Stimulated activated memory B cell treated with anti-CD40 and anti-IgM and Interleukin-4, amounts not matched to agents 10 μg/mL and 1 μg/mL and 100 μg/mL, for 72 hours (primary cell): ENCODE measurements at regions not wholly inside any gene's neighbourhood (a gene's known extent, or its start where the extent isn't known, plus 50 kb on each side); places are given as distances from the start of the nearest gene placed in this dataset.

Source experiments
- ATAC-seq: fragments of 150-1000 bp; cut with Tn5 transposase; 2 replicates; pipeline ENCODE4 v1.10.0; 2021
- H3K27ac Mint-ChIP-seq: one replicate; pipeline ENCODE4 v1.8.0; 2022; ENCODE audit warnings: mild to moderate bottlenecking, mixed read lengths
- H3K27me3 Mint-ChIP-seq: one replicate; pipeline ENCODE4 v1.8.0; 2022; ENCODE audit warnings: mixed read lengths
- H3K36me3 Mint-ChIP-seq: one replicate; pipeline ENCODE4 v1.8.0; 2022; ENCODE audit warnings: mixed read lengths
- H3K4me1 Mint-ChIP-seq: one replicate; pipeline ENCODE4 v1.8.0; 2022; ENCODE audit warnings: mixed read lengths
- H3K4me3 Mint-ChIP-seq: one replicate; pipeline ENCODE4 v1.8.0; 2022; ENCODE audit warnings: mild to moderate bottlenecking, moderate library complexity, mixed read lengths
- H3K9me3 Mint-ChIP-seq: one replicate; pipeline ENCODE4 v1.8.0; 2022; ENCODE audit warnings: mixed read lengths

DNA sequence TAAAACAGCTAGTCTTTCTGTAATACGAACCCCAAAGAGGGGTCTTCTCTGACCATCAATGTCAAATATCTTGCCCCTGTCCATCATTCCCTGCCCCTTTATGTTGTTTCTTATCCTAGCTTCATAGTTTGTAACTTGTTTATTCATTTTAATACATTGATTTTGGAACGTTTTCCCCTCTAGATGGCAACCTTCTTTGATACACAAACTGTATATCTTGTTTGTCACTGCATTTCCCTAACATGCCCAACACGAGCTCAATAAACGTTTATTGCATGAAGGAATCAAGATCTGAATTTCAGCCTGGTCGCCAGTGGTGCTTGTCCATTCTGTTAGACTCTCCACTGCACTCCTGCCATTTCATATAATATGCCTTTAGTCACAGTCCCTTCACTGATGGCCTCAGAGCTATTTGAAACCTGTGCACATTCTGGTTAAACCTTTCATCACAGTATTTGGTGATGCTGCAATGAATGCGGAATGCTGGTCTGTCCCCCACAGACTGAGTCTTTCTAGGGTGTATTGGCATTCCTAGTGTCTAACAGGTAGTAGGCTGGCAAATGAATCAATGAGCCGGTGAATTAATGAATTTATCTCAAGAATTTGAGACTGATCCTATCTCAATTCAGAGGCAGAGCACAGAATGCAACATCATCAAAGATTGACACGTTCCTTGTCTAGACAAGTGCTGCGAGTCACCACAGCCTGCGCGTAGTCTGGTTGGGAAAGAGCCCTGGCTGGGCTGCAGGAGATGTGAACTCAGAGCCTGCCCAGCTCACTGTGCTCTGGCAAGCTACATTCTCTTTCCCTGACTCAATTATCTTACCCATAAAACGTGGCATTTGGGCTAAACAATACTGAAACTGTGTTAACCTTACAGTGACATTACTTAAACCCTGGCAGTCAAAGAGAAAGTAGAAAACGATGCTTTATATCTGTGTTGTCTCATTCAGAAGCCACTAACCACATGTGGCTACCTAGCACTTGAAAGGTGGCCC is 55.2 kb upstream of the FRMD4A start:
- no peaks in the 10 kb centered on the region for H3K36me3 Mint-ChIP-seq
- peaks cover 29% of the 10 kb centered on the region for H3K4me1 Mint-ChIP-seq
- peaks cover 24% of the 10 kb centered on the region for H3K27me3 Mint-ChIP-seq
- H3K27ac Mint-ChIP-seq: no peak overlapping the region
- H3K4me3 Mint-ChIP-seq: no peak overlapping the region
- peak; percentile 24 for ATAC-seq
- peaks cover 3% of the 10 kb centered on the region for H3K9me3 Mint-ChIP-seq

DNA sequence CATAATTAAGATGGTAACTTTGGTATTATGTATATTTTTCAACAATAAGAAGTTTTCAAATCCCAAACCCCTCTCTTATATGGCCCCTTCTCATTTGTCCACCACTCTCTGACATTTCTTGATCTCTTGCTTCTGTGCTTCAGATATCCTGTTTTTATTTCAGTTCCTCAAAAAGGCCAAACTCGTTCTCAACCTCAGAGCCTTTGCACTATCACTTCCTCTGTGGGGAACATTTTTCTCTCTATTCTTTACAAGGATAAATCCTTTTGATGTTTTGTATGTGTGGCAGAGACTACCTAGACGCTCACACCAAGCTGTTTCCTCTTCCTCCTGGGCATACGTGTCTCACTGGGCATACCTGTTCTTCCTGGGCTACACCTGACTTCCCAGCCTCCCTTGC is 54.2 kb upstream of the FRMD4A start:
- peaks cover 3% of the 10 kb centered on the region for H3K9me3 Mint-ChIP-seq
- H3K4me1 Mint-ChIP-seq: peaks cover 24% of the 10 kb centered on the region
- H3K27ac Mint-ChIP-seq: no peak overlapping the region
- H3K4me3 Mint-ChIP-seq: no peak overlapping the region
- H3K36me3 Mint-ChIP-seq: no peaks in the 10 kb centered on the region
- peak; percentile 63 for ATAC-seq
- H3K27me3 Mint-ChIP-seq: peaks cover 25% of the 10 kb centered on the region

DNA sequence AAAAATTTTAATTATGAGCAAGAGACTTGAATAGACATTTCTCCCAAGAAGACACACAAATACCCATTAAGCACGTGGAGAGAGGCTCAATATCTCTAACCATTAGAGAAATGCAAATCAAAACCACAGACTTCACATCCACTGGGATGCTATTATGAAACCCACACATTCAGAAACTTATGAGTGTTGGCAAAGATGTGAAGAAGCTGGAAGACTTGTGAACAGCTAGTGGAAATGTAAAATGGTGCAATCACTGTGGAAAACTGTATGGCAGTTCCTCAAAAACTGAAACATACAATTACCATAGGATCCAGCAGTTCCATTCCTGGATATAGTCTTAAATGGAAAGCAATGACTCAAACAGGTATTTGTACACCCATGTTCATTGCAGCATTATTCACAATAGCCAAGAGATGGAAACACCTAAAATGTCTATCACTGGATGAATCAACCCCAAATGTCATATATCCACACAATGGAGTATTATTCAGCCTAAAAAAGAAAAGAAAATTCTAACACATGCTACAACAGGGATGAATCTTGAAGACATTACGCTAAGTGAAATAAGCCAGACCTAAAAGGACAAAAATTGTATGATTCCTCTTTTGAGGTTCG is 53.5 kb upstream of the FRMD4A start:
- Mint-ChIP-seq H3K4me1 (peaks cover 23% of the 10 kb centered on the region), H3K4me3 (no peak overlapping the region), H3K27me3 (peaks cover 31% of the 10 kb centered on the region), H3K36me3 (no peaks in the 10 kb centered on the region), H3K27ac (no peak overlapping the region), H3K9me3 (peaks cover 3% of the 10 kb centered on the region)
- no peak for ATAC-seq

DNA sequence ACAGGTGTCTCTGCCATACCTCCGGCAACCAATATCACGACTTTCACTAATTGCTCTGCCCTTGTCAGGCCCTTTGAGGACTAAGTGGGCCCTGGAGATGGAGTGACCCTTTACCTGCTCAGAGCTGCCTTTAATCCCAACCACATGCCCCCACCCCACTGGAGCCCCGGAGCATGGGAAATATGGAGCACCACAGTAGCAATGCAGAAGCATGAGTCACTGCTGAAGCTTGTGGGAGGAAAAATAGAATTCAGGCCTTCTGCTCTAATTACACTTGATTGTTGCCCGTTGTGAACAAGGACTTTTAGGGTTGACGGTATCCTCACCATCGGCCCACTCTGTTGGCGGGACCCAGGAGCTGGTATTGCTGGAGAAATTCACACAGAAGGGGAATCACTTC is 52.5 kb upstream of the FRMD4A start:
- peaks cover under 1% of the 10 kb centered on the region for H3K9me3 Mint-ChIP-seq
- no peak for ATAC-seq
- no peak overlapping the region for H3K27ac Mint-ChIP-seq
- H3K27me3 Mint-ChIP-seq: peaks cover 30% of the 10 kb centered on the region
- H3K36me3 Mint-ChIP-seq: no peaks in the 10 kb centered on the region
- H3K4me1 Mint-ChIP-seq: peaks cover 23% of the 10 kb centered on the region
- H3K4me3 Mint-ChIP-seq: no peak overlapping the region

DNA sequence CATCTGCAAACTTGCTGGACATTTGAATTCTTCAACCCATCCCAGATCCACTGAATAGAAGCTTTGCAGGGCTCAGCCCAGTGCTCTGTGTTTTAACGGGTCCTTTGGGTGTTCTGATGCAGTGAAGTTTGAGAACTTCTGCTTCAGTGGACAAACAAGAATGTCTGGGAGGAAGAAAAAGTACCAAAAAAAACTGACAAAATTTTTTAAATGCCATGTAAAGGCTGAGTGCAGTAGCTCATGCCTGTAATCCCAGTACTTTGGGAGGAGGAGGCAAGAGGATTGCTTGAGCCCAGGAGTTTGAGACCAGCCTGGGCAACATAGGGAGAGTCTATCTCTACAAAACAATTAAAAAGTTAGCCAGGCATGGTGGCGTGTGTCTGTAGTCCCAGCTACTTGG is 51.8 kb upstream of the FRMD4A start:
- Mint-ChIP-seq H3K36me3 (no peaks in the 10 kb centered on the region), H3K27ac (no peak overlapping the region), H3K9me3 (no peaks in the 10 kb centered on the region), H3K4me3 (no peak overlapping the region), H3K4me1 (peaks cover 23% of the 10 kb centered on the region), H3K27me3 (peaks cover 33% of the 10 kb centered on the region)
- ATAC-seq: no peak

DNA sequence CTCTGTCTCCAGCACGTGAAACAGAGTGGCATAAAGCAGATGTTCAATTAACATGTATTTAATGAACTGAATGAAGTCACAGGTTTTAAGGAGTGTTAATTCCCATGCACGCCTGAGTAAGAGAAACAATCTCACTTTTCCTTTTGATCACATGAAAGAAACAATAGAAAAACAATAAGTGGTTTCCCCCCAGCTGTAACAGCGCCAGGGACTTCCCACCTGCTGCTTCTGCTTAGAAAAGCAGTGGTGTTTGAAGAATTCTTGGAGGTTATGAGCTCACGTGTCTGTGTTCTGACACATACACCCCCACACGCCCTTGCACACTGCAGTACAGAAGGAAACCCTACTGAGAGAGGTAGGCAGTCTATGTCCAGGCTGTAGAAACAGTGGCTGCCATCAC is 51.3 kb upstream of the FRMD4A start:
- Mint-ChIP-seq H3K4me1 (peaks cover 23% of the 10 kb centered on the region), H3K4me3 (no peak overlapping the region), H3K9me3 (no peaks in the 10 kb centered on the region), H3K27me3 (peaks cover 38% of the 10 kb centered on the region), H3K27ac (no peak overlapping the region), H3K36me3 (no peaks in the 10 kb centered on the region)
- ATAC-seq: peak; percentile 61

DNA sequence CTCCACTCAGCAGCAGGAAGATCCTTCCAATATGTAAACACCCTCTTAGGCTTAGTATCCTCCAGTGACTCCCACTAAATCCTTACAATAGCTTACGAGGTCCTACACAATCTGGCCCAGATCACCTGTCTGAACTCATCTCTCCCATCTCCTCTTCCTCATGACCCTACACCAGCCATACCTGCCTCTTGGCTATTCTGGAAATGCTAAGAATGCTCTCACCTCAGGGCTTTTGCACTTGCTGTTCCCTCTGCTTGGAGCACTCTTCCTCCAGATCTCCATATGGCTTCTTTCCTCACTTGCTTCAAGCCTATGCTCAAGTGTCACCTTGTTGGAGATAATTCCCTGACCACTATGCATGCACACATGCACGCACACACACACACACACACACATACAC is 50.8 kb upstream of the FRMD4A start:
- H3K27ac Mint-ChIP-seq: no peak overlapping the region
- H3K9me3 Mint-ChIP-seq: no peaks in the 10 kb centered on the region
- no peak overlapping the region for H3K4me3 Mint-ChIP-seq
- no peaks in the 10 kb centered on the region for H3K36me3 Mint-ChIP-seq
- no peak for ATAC-seq
- peaks cover 23% of the 10 kb centered on the region for H3K4me1 Mint-ChIP-seq
- H3K27me3 Mint-ChIP-seq: peaks cover 43% of the 10 kb centered on the region

DNA sequence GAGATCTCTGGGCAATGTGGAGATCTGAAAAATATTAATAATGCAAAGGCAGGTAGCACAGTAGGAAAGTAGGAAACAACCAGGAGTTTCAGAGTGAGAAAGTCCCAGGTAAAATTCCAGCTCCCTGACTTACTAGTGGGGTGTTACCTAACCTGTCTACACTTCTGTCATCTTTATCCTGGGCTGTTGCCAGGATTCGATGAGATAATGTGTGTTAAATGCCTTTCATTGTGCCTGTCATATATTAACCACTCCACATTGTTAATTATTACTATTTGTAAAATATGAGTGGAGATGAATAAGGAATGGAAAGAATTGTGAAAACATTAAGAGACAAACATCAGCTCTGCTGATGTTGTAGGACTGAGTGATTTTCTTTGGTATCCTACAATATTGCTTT is 50.0 kb upstream of the FRMD4A start:
- ATAC-seq: no peak
- Mint-ChIP-seq H3K27me3 (peaks cover 50% of the 10 kb centered on the region), H3K4me1 (peaks cover 23% of the 10 kb centered on the region), H3K4me3 (no peak overlapping the region), H3K27ac (no peak overlapping the region), H3K36me3 (no peaks in the 10 kb centered on the region), H3K9me3 (no peaks in the 10 kb centered on the region)
